IgD-negative memory B cell (primary cell): ENCODE measurements at regions not wholly inside any gene's neighbourhood (a gene's known extent, or its start where the extent isn't known, plus 50 kb on each side); places are given as distances from the start of the nearest gene placed in this dataset.
A peak's percentile ranks its signal among the peaks of the same experiment; 100 is the strongest.
"Not testable (repeated sequence)": the region's sequence is repeated elsewhere in the genome, so short reads cannot be mapped to it uniquely, and the experiment has no call there.

ENCODE experiments used
- H3K27ac Mint-ChIP-seq, 3 donors: one replicate each; pipeline ENCODE4 v1.8.0; 2020 to 2022; ENCODE audit warnings: mild to moderate bottlenecking in 3 of 3, mixed read lengths in 3 of 3, moderate library complexity in 1 of 3
- H3K27me3 Mint-ChIP-seq: one replicate; pipeline ENCODE4 v1.8.0; 2021; ENCODE audit warnings: mixed read lengths
- H3K36me3 Mint-ChIP-seq: one replicate; pipeline ENCODE4 v1.8.0; 2020; ENCODE audit warnings: mild to moderate bottlenecking, mixed read lengths
- H3K4me1 Mint-ChIP-seq, 3 donors: one replicate each; pipeline ENCODE4 v1.8.0; 2020 to 2022; ENCODE audit warnings: mixed read lengths in 3 of 3, mild to moderate bottlenecking in 1 of 3
- H3K4me3 Mint-ChIP-seq, 4 donors: one replicate each; pipeline ENCODE4 v1.8.0; 2020 to 2022; ENCODE audit warnings: mild to moderate bottlenecking in 4 of 4, mixed read lengths in 4 of 4, moderate library complexity in 3 of 4
- H3K9me3 Mint-ChIP-seq, 3 donors: one replicate each; pipeline ENCODE4 v1.8.0; 2020 to 2021; ENCODE audit warnings: mixed read lengths in 3 of 3, mild to moderate bottlenecking in 1 of 3

DNA sequence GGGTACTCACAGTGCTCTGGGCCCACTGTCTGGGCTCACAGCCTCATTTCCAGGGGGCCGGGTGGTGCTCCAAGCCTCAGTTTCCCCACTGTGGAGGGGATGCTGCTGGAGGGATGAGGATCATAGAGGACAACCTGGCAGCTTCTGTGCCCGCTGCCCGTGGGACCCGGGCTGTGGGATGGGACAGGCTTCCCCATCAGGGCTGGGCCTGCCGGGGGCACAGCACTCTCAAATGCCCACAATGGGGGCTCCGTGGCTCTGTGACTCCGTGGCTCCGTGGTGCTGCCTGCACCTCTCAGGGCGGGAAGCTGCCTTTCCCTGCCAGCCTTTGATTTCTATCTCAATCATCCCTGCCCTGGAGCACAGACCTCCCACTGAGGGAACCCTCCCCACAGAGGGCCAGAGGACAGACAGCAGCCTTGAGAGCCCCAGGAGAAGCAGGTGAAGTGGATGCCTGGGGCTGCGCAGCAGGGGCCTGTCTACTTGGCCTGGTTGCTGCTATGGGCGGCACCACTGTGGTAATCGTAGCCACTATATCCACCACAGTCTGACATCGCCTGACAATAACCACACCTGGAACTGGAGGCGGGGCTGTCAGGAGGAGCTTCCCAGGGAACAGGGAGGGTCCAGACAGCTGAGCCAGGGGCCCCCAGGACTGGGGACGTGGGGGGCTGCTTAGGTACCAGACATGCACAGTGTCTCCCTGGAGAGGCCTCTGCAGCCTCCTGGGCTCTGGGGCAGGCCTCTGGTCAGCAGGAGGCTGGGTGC lies 375.9 kb downstream of the TMEM121 start:
- H3K9me3 Mint-ChIP-seq, result no peaks in the 10 kb centered on the region
- H3K4me3 Mint-ChIP-seq, result peak overlapping the region in 2 of 4 donors; percentile 30 to 47
- no peaks in the 10 kb centered on the region for H3K27me3 Mint-ChIP-seq
- H3K4me1 Mint-ChIP-seq, result peaks cover 0 to 1% (median 0%) of the 10 kb centered on the region in 3 donors
- H3K27ac Mint-ChIP-seq, result no peak overlapping the region
- H3K36me3 Mint-ChIP-seq, result no peaks in the 10 kb centered on the region

GRCh38 chr14:105902899-105903165 lies 376.4 kb downstream of the TMEM121 start:
- H3K36me3 Mint-ChIP-seq, H3K4me1 Mint-ChIP-seq, H3K27me3 Mint-ChIP-seq, H3K9me3 Mint-ChIP-seq, H3K27ac Mint-ChIP-seq: not testable (repeated sequence)
- peak overlapping the region in 1 of 4 donors; percentile 77 for H3K4me3 Mint-ChIP-seq

GRCh38 chr14:105903971-105904370 lies 377.6 kb downstream of the TMEM121 start:
- Mint-ChIP-seq H3K36me3 (no peaks in the 10 kb centered on the region), H3K9me3 (no peaks in the 10 kb centered on the region), H3K4me1 (peaks cover 0 to 1% (median 0%) of the 10 kb centered on the region in 3 donors), H3K27me3 (no peaks in the 10 kb centered on the region), H3K27ac (no peak overlapping the region), H3K4me3 (peak overlapping the region in 3 of 4 donors; percentile 38 to 71 (median 53))

DNA sequence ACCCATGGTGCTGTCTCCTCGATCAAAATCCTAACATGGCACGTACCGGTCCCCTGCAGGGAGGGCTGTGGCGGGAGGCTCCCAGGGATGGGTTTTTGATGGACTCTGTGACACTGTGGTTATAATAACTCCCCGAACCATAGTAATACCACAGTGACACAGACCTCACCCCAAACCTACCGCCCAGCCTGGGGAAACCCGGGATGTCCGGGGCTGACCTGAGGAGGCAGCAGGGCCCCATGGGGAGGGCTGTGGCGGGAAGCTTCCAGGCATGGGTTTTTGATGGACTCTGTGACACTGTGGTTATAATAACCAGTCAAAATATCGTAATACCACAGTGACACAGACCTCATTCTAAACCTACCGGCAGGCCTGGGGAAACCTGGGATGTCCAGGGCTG lies 378.0 kb downstream of the TMEM121 start:
- Mint-ChIP-seq H3K27ac (no peak overlapping the region), H3K4me3 (peak overlapping the region in 2 of 4 donors; percentile 20 to 89), H3K4me1 (peaks cover 0 to 1% (median 0%) of the 10 kb centered on the region in 3 donors), H3K9me3 (no peaks in the 10 kb centered on the region), H3K27me3 (no peaks in the 10 kb centered on the region), H3K36me3 (no peaks in the 10 kb centered on the region)

GRCh38 chr14:105905456-105905855 lies 379.1 kb downstream of the TMEM121 start:
- no peaks in the 10 kb centered on the region for H3K9me3 Mint-ChIP-seq
- no peaks in the 10 kb centered on the region for H3K27me3 Mint-ChIP-seq

DNA sequence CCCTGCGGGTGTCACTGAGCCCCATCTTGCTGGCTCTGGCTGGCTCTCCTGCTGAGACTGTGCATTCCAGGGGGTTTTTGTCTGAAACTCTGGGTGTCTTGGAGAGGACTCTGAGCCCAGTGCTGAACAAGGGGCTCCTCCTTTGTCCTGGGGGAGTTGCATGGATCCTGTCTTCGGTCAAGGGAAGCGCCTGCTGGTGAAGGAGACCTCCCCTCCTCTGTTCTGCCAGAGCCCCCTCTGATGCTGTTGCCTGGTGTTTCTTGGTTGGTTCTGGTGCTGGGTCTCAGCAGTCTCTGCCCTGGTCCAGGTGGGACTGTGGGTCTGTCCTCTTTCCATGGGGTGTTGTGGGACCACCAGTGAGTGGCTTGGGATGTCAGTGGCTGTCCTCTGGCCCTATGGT lies 380.9 kb downstream of the TMEM121 start:
- no peaks in the 10 kb centered on the region for H3K27me3 Mint-ChIP-seq
- H3K4me3 Mint-ChIP-seq, result peak overlapping the region in 3 of 4 donors; percentile 41 to 88 (median 78)
- H3K36me3 Mint-ChIP-seq, result no peaks in the 10 kb centered on the region
- H3K27ac Mint-ChIP-seq, result no peak overlapping the region
- peaks cover 0 to 1% (median 0%) of the 10 kb centered on the region in 3 donors for H3K4me1 Mint-ChIP-seq
- no peaks in the 10 kb centered on the region for H3K9me3 Mint-ChIP-seq

More at GRCh38 chr14:105905456-105905855, 379.1 kb downstream of the TMEM121 start:
- H3K4me3 Mint-ChIP-seq, result peak overlapping the region; percentile 70 to 90 (median 79)
- H3K27ac Mint-ChIP-seq, result peak overlapping the region in 1 of 3 donors; percentile 48
- H3K36me3 Mint-ChIP-seq, result no peaks in the 10 kb centered on the region
- peaks cover 0 to 1% (median 0%) of the 10 kb centered on the region in 3 donors for H3K4me1 Mint-ChIP-seq

GRCh38 chr14:105908006-105908405 lies 381.6 kb downstream of the TMEM121 start:
- Mint-ChIP-seq H3K4me3 (peak overlapping the region; percentile 32 to 91 (median 81)), H3K36me3 (no peaks in the 10 kb centered on the region), H3K9me3 (no peaks in the 10 kb centered on the region), H3K27ac (no peak overlapping the region), H3K27me3 (no peaks in the 10 kb centered on the region), H3K4me1 (peaks cover 0 to 1% (median 0%) of the 10 kb centered on the region in 3 donors)

GRCh38 chr14:105908481-105908911 lies 382.1 kb downstream of the TMEM121 start:
- Mint-ChIP-seq H3K9me3 (no peaks in the 10 kb centered on the region), H3K27me3 (no peaks in the 10 kb centered on the region), H3K36me3 (no peaks in the 10 kb centered on the region), H3K4me1 (peaks cover 0 to 1% (median 0%) of the 10 kb centered on the region in 3 donors), H3K27ac (no peak overlapping the region), H3K4me3 (peak overlapping the region; percentile 32 to 91 (median 81))

DNA sequence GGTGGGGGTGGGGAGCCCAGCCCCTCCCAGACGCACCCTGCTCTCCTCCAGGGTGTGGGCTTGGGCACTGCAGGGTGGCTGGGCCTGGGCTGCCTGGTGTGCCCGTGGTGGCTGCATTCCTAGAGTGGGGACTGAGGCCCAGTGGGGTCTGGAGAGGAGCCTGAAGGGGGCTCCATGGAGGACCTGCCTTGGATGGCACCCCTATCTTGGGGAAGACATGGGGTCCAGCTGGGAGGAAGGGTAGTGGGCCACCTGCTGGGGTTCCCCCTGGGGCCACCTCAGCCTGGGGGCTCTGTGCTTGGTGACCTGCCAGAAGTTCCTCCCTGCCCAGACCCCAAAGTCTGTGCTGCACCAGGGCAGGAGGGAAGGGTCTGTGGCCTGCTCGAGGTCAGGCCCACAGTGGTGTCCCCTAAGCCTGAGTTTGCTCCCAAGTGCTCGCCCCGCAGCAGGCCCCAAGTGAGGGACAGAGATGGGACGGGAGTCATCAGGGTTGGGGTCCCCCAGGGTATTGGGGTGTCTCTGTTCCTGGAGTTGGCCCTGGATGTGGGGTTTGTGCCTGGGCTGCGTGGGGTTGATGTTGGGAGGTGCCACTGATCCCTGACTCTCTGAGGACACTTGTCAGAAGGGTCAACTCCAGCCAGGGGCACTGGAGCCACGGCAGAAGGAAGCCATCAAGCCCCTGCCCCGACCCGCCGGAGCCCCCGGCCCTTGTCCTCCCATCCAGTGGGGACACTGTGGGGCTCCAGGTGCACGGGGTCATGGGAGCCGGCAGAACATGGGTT lies 382.9 kb downstream of the TMEM121 start:
- Mint-ChIP-seq H3K9me3 (no peaks in the 10 kb centered on the region), H3K4me3 (peak overlapping the region in 3 of 4 donors; percentile 51 to 81 (median 75)), H3K4me1 (peaks cover 0 to 1% (median 0%) of the 10 kb centered on the region in 3 donors), H3K36me3 (no peaks in the 10 kb centered on the region), H3K27ac (no peak overlapping the region), H3K27me3 (no peaks in the 10 kb centered on the region)

- peak overlapping the region in 2 of 4 donors; percentile 17 to 75 for H3K4me3 Mint-ChIP-seq
These were observed 383.4 kb downstream of the TMEM121 start for GRCh38 chr14:105909828-105910120.

DNA sequence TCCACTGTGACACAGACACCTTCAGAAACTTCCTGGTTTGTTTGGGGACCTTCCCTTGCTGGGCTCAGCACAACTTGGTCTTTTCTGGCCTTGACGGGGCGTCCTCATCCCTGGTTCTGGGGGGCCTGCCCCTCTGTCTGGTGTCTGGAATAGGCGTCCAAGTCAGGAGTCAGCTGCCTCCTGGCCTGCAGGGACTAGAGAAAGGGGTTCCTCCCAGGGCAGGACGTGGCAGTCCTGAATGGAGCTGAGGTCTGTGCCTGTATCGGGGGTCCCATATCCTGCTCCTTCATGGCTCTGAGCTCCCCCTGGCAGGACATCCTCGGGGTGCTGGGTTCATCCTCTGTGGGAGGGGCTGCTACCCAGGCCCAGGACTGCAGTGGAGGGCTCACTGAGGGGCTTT lies 384.0 kb downstream of the TMEM121 start:
- Mint-ChIP-seq H3K9me3 (no peaks in the 10 kb centered on the region), H3K27me3 (no peaks in the 10 kb centered on the region), H3K36me3 (no peaks in the 10 kb centered on the region), H3K4me1 (peaks cover 0 to 1% (median 0%) of the 10 kb centered on the region in 3 donors), H3K27ac (no peak overlapping the region), H3K4me3 (peak overlapping the region in 3 of 4 donors; percentile 70 to 92 (median 75))

More at GRCh38 chr14:105909828-105910120, 383.4 kb downstream of the TMEM121 start:
- not testable (repeated sequence) for H3K27me3 Mint-ChIP-seq, H3K27ac Mint-ChIP-seq, H3K4me1 Mint-ChIP-seq, H3K9me3 Mint-ChIP-seq, H3K36me3 Mint-ChIP-seq

- peaks cover 0 to 2% (median 0%) of the 10 kb centered on the region in 3 donors for H3K4me1 Mint-ChIP-seq
- no peaks in the 10 kb centered on the region for H3K36me3 Mint-ChIP-seq
- no peak overlapping the region for H3K27ac Mint-ChIP-seq
- H3K4me3 Mint-ChIP-seq, result peak overlapping the region in 2 of 4 donors; percentile 33 to 34
- no peaks in the 10 kb centered on the region for H3K27me3 Mint-ChIP-seq
- H3K9me3 Mint-ChIP-seq, result no peaks in the 10 kb centered on the region
These were observed 384.8 kb downstream of the TMEM121 start for GRCh38 chr14:105911006-105911847.

DNA sequence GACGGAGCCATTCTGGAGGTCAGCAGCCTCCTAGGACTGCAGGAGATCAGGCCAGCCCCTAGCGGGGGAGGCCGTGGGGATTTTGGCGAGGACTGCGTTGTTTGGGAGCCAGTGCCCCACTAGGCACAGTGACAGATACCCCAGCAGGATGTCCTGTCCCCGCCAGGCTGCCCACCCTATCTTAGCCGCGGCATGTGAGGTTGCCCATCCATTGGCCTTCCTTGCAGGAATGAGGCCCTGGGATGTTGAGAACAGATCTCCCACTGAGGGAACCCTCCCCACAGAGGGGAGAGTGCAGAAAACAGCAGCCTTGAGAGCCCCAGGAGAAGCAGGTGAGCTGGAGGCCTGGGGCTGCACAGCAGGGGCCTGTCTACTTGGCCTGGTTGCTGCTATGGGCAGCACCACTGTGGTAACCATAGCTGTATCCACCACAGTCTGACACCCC lies 385.5 kb downstream of the TMEM121 start:
- not testable (repeated sequence) for H3K4me1 Mint-ChIP-seq, H3K36me3 Mint-ChIP-seq, H3K9me3 Mint-ChIP-seq, H3K27ac Mint-ChIP-seq, H3K27me3 Mint-ChIP-seq
- H3K4me3 Mint-ChIP-seq, result peak overlapping the region in 2 of 4 donors; percentile 33 to 34

DNA sequence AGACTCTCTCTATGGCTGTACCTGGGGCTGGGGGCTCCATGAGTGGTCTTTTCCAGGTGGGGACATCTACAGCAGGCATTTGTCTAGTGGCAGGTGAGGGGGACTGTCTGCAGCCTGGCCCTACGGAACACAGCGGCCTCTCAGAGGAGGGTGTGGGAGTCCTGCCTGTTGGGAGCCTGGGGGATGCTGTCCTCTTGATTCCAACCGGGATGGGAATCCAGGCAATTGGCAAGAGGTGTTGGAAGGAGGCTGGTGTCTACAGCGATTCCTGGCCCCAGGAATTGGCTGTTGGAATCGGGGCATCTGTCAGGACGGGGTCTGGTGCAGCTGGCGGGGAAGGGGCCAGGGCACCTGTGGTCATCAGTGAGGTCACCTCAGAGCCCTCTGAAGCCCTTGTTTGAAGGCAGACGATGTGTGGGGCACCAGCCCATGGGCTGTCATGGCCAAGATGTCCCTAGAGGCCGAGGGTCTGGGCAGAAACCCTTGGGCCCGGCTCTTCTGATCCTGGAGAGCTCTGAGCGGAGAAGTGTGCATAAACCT lies 386.3 kb downstream of the TMEM121 start:
- H3K36me3 Mint-ChIP-seq, result no peaks in the 10 kb centered on the region
- H3K9me3 Mint-ChIP-seq, result no peaks in the 10 kb centered on the region
- peak overlapping the region in 1 of 3 donors; percentile 31 for H3K27ac Mint-ChIP-seq
- no peaks in the 10 kb centered on the region for H3K27me3 Mint-ChIP-seq
- H3K4me1 Mint-ChIP-seq, result peaks cover 0 to 2% (median 0%) of the 10 kb centered on the region in 3 donors
- peak overlapping the region in 3 of 4 donors; percentile 8 to 23 (median 17) for H3K4me3 Mint-ChIP-seq
